GM19395 (cell line): ENCODE measurements at regions not wholly inside any gene's neighbourhood (a gene's known extent, or its start where the extent isn't known, plus 50 kb on each side); places are given as distances from the start of the nearest gene placed in this dataset.
"Not testable (repeated sequence)": the region's sequence is repeated elsewhere in the genome, so short reads cannot be mapped to it uniquely, and the experiment has no call there.

Experiments
- ATAC-seq: cut with Tn5 transposase; IDR thresholded peaks from one replicate; pipeline ENCODE4 v1.9.1; 2021; ENCODE audit warnings: mild to moderate bottlenecking, moderate library complexity; ENCODE audit not compliant: unreplicated experiment

- ATAC-seq: no peak
Measured at GRCh38 chr15:35211240-35211902, 126.3 kb upstream of the NANOGP8 start.

GRCh38 chr15:35210370-35210769, 125.3 kb upstream of the NANOGP8 start:
- ATAC-seq: no peak

- no peak for ATAC-seq
Measured at GRCh38 chr15:35209838-35210237, 124.7 kb upstream of the NANOGP8 start.

- no peak for ATAC-seq
Measured at GRCh38 chr15:35208353-35208752, 123.3 kb upstream of the NANOGP8 start.

GRCh38 chr15:35206060-35206675, 121.1 kb upstream of the NANOGP8 start:
- no peak for ATAC-seq

GRCh38 chr15:35198197-35198596, 113.1 kb upstream of the NANOGP8 start:
- ATAC-seq: no peak

- no peak for ATAC-seq
Measured at GRCh38 chr15:35197754-35198153, 112.7 kb upstream of the NANOGP8 start.

- ATAC-seq: no peak
Measured at GRCh38 chr15:35197306-35197705, 112.2 kb upstream of the NANOGP8 start.

GRCh38 chr15:35196273-35196672, 111.2 kb upstream of the NANOGP8 start:
- ATAC-seq: no peak

GRCh38 chr15:35195649-35196048, 110.6 kb upstream of the NANOGP8 start:
- ATAC-seq: no peak

- ATAC-seq: no peak
Measured at GRCh38 chr15:35195031-35195430, 109.9 kb upstream of the NANOGP8 start.

- ATAC-seq: no peak
Measured at GRCh38 chr15:35194296-35194695, 109.2 kb upstream of the NANOGP8 start.

- ATAC-seq: no peak
Measured at GRCh38 chr15:35191783-35192182, 106.7 kb upstream of the NANOGP8 start.

- ATAC-seq: no peak
Measured at GRCh38 chr15:35186346-35186745, 101.3 kb upstream of the NANOGP8 start.

GRCh38 chr15:35184646-35185045, 99.6 kb upstream of the NANOGP8 start:
- no peak for ATAC-seq

- peak; percentile 80 for ATAC-seq
Measured at GRCh38 chr15:35182841-35183479, 97.9 kb upstream of the NANOGP8 start.

GRCh38 chr15:35181538-35181937, 96.4 kb upstream of the NANOGP8 start:
- ATAC-seq: peak; percentile 68

GRCh38 chr15:35179739-35180138, 94.6 kb upstream of the NANOGP8 start:
- ATAC-seq: no peak

- not testable (repeated sequence) for ATAC-seq
Measured at GRCh38 chr15:35178186-35178585, 93.1 kb upstream of the NANOGP8 start.

- no peak for ATAC-seq
Measured at GRCh38 chr15:35174948-35175347, 89.9 kb upstream of the NANOGP8 start.

GRCh38 chr15:35173444-35174118, 88.5 kb upstream of the NANOGP8 start:
- no peak for ATAC-seq

- no peak for ATAC-seq
Measured at GRCh38 chr15:35170207-35170606, 85.1 kb upstream of the NANOGP8 start.
